ENCODE measurements at regions not wholly inside any gene's neighbourhood (a gene's known extent, or its start where the extent isn't known, plus 50 kb on each side); places are given as distances from the start of the nearest gene placed in this dataset.
"Not testable (repeated sequence)": the region's sequence is repeated elsewhere in the genome, so short reads cannot be mapped to it uniquely, and the experiment has no call there.

DNA sequence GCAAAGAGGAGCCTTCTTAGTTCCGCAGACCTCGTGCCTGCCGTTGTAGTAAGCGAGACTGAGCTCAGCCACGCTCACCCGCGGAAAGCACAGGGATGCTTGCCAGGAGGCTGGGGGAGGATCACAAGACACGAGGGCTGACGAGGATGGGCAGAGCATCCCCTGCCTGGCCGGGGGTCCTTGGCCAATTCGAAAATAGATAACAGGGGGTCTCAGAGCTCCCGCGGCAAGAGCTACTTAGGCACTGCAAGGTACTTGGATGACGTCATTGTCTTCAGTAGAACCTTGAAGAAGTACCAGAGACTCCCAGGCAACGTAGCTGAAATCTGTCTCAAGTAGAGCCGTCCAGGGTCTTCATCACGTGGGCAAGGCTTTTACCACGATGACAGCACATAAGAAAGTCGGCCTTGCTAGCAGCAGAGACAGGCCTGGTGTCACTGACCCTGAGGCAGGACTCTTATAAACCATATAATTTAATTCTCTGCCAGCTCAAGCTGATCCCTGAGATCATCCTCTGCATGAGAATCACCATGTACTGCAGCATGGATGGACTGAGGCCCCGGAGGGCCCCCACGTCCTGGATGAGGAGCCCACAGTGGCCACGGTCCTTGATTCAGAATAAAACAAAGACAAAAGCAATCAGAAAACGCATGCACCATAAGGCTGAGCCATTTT, 81.9 kb downstream of the TMEM18 start:
- no peak for DNase-seq (ENCODE audit: low spot score)

DNA sequence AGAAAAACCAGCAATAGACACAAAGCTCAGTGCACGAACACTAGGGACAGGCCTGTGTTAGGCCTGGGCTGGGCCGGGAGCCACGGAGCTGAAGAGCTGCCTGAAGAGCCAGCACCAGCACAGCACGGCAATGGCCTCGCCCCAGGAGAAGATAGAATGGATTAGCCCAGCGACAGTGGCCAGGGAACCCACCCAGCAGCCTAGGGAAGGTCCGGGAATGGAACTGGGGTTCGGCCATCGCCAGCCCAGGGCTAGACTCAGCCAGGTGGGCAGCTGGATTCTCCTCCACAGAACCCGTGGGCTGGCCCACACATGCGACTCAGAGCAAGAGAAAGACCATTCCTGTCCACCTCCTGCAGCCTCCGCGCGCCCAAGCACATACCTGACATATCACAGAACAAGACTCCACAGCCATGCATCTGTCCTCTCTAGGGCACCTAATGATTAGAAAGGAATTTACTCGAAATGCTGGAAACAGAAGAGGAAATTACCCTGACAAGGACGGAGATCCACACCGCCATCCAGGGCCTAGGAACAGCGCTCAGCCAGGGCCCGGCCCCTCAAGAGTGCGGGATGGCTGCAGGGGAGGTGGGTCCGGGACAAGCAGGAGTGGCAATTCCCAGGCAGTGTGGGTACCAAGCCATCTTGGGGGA, 82.8 kb downstream of the TMEM18 start:
- DNase-seq (ENCODE audit: low spot score) = no peak

DNA sequence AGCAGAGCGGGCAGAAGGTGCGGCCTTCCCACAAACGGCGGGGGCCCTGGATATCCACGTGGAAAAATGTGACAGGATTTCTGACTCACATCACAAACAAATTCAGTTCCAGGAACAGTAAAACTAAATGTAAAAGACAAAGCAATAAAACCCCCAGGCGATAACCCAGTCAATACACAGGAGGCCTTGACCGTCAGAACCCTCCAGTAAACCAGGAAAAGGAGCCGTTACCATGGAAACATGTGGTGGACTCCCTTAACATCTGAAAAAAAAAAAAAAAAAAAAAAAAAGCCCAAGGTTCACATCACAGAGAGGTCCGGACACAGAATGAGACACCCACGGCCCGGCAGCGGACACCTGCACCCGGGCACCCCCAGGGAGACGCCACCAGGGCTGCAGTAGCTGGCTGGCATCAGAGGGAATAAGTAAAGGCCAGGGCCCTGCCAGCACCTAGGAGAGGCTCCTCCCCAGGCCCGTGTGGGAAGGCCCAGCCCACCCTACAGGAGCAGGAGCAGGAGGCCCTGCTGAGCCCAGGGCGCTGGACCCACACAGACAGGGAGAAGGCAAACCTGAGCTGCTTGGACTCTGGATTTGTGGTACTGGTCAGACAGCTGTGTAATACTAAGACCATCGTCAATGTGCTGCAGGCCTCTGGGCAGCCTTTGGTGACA, 83.7 kb downstream of the TMEM18 start:
- no peak for DNase-seq (ENCODE audit: low spot score)

DNA sequence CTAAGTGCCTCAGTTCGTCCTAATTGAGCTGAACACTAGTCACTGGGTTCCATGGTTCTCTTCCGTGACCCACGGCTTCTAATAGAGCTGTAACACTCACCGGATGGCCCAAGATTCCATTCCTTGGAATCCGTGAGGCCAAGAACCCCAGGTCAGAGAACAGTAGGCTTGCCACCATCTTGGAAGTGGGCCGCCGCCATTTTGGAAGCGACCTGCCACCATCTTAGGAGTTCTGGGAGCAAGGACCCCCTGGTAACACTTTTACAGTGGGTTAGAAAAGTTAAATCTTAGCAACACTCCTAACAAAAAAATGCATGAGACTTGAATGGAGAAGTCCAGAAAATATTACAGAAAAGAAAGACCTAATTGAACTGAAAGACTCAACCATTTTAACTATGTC, 84.5 kb downstream of the TMEM18 start:
- DNase-seq (ENCODE audit: low spot score) = no peak

DNA sequence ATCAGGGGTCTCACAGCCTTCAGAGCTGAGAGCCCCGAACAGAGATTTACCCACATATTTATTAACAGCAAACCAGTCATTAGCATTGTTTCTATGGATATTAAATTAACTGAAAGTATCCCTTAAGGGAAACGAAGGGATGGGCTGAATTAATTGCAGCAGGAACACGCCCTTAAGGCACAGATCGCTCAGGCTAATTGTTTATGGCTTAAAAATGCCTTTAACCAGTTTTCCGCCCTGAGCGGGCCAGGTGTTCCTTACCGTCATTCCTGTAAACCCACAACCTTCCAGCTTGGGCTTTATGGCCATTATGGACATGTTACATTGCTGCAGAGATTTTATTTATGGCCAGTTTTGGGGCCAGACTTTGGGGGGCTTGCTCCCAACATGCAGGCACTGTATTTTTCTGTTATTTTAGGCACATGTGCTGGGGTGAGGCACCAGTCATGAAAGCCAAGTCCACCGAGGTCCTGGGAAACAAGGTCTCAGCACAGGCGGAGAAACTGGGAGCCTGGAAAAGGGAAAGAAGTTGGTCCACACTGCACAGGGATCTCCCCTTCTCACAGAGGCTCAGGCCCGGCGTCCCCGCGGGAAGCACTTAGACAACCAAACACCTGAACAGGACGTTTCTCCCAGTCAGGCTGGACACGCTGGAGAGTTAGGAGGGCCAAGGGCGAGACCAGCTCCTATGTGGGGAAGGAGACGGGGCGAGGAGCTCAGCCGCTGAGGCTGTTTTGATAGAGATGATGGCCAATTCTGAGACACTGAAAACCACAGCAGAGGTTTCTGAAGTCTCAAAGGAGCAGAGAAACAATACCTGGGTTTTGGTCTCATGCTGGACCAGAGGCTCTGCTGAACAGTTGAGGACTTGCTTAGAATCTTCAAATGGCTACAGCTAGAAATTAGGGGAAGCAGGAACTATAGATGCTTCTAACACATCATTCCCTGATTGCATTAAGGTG, 86.7 kb downstream of the TMEM18 start:
- no peak for DNase-seq (ENCODE audit: low spot score)

DNA sequence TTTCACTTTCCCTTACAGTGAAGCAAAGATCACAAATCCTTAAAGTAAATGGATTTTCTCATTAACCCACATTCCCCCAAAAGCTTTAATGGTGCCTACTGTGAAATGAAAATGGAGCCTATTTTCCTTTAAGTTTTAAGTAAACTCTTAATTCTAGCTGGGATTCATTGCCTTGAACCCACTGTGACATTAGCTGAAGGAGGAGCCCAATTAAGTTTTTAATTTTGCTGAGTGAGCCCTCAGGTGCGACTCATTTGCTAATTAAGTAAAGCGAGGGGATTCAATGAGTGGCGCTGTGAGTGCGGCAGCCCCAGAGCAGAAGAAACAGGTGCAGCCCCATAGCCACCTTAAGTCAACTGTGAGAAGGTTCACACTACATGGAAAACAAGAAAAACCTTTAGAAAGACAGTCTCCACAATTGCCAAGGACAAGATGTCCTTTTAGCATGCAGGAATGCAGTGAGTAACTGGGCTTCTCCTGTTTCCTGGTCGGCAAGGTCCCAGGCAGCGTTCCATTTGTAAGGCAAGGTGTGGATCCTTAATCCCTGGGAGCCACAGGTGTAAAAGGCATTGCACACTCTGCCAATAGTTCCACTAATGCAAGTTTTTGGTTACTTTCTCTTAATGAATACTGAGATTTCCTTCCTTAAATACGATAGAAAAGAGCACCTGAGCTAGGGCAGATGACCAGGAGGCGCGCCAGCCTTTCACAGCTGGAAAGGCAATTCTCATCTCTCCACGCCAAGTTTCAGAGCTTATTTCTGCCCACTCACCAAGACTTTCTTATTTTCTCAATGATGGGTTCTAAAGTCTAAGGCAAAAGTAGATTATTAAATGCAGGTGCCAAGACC, 87.7 kb downstream of the TMEM18 start:
- DNase-seq (ENCODE audit: low spot score) = no peak

DNA sequence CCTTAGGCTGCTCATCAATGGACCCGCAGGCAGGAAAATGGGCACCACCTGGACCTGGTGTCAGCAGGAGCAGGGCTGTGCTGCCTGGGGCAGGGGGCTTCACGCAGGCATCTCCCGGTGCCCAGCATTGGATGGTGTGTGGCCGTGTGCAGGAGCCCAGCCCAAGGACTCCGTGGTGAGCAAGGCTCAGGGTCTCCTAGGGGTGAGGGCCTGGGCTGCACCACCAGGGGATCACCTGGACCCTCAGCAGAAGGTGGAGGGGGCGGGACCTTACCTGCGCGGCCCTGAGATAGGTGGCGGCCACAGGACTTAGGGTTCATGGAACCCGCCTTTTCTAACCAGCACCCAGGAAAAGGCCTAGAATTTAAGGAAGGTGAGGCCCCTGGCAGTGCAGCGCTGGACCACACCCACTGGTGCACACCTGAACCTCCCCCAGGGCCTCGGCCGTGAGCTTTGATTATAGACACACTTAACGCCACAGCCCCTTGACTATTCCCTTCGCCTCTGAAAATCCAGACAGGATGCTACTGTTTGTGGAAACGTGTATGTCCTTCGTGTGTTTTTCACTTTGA, 89.0 kb downstream of the TMEM18 start:
- DNase-seq (ENCODE audit: low spot score) = no peak

DNA sequence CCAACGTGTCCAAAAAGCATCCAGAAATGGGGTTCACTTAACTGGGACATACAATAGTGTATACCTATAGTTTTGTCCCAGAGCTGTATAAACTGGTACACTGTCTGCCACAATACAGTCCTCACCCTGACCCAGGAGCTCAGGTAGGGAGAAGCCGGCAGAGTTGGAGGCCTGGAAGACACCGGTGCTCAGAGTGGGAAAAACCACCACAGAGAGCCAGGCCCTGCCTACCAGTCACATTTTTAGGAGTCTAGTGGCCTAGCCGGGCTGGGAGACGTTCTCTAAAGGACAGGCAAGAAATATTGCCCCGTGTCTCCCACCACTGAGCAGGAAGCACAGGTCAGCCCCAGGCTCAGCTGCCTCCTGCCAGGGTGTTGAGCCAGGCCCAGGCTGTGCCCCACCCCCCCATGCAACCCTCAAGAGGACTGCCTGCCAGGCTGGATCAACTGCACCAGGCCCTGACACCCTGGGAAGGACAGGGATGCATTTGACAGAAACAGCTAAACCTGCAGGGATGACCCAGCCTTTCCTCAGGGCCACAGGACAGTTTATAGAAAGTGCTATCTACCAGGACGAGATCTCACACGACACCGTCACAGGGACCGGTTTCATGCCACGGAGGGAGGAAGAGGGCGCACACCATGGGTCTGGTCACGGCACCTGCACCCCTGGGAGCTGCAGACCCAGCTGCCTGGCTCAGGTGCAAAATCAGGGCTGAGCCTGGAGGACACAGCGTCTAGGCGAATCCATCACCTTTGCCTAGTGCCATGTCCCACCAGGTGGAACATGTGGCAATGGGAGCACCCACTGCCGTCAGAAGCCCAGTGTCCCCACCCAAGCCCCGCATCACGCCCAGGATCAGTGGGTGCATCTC, 89.9 kb downstream of the TMEM18 start:
- DNase-seq (ENCODE audit: low spot score) = no peak

DNA sequence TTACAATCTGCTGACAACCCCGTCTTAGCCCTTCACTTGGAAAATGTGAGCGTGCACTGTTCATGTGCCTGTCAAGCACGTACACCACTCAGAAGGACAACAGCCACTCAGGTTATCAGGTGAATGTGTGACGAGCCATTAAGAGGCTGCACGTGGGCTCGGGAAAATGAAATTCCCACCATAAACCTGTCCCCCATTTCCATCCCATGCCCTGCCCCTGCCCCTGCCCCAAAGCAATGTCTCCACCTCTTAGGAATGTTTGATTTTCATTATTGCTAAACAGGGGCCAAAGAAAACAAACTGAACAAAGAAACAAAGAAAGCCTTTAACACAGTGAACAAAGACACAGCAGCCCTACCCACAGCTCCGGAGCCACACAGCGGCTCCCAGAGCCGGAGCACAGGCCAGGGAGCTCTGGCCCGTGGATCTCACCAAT, 90.5 kb downstream of the TMEM18 start:
- no peak for DNase-seq (ENCODE audit: low spot score)

DNA sequence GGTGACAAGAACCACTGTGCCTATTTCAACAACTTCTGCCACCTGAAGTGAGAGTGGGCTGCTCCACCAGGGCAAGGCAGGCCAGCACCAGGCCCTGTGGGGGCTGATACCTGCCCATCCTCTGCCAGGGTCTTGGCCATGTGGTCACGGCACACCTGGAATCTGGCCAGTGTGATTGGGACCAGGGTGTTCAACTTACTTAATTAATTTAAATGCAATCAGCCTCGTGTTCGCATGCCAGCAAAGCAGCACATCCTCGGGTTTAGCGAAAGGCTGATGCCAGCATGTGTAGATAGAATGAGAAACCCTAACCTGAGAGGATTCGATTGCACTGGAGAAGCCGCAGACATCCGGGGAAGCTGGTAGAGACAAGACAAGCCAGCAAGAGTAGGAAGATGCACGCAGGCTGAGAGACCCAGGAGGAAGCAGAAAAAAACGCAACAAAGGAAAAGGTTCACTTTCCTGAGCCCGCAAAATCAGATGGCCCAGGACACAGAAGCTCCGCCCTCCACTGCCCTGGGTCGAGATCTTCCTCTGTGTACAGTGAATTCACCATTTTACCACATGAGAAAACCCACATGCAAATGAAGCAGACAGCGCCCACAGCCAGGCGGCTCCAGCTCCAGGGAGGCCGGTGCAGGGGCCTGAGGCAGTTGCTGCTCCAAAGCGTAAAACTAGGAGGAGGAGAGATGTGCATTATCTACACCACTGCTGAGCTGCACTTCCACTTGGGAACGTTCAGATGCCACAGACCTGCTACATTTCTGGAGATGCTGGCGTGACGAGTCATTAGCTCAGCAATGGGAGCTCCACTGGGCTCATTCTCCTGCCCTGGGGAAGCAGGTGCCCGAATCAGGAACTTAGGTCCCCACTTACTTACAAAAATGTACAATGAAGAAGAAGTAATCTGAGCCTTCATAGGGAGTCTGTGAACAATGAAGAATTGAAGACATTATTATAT, 92.1 kb downstream of the TMEM18 start:
- DNase-seq (ENCODE audit: low spot score) = peak; percentile 72

DNA sequence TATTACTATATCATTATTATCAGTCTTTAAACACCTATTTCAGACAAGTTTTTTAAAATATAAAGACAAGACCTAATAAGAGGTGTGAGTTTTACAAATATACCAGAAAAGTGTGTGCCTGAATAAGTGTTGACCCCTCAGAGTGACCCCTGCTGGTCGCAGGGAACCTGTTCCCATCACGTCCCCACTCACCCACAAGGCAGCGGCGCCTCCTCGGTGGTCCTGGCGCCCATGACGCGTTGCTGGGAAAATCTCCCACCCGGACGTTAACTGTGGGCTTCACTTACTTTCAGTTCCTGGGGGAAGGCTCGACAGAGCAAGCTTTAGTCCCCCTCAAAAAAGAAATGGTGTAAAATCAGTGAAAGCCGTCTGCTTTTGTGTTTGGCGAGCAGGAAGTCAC, 93.5 kb downstream of the TMEM18 start:
- DNase-seq (ENCODE audit: low spot score) = no peak

DNA sequence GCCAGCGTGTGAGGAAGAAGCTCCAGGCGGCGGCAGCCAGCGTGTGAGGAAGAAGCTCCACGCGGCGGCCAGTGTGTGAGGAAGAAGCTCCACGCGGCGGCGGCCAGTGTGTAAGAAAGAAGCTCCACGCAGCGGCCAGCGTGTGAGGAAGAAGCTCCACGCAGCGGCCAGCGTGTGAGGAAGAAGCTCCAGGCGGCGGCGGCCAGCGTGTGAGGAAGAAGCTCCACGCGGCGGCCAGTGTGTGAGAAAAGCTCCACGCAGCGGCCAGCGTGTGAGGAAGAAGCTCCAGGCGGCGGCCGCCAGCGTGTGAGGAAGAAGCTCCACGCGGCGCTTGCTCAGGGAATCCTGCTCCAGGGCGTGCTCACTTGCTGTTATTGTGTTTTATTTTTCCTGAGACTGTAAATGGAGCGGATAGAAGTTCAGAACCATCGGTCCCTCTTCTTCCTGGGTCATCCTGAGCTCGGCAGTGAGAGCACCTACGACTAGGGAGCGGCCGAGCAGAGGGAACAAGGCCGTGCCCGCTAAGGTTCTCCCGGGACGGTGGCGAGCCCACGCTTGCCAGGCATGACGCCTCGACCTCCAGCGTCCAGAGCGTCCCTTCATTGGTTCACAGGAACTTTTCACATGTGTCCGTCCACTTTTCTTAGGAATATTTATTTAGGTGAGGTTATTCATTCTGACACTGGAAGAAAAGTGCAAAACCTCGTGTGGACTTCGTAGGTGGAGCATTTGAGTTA, 94.2 kb downstream of the TMEM18 start:
- DNase-seq (ENCODE audit: low spot score) = no peak

DNA sequence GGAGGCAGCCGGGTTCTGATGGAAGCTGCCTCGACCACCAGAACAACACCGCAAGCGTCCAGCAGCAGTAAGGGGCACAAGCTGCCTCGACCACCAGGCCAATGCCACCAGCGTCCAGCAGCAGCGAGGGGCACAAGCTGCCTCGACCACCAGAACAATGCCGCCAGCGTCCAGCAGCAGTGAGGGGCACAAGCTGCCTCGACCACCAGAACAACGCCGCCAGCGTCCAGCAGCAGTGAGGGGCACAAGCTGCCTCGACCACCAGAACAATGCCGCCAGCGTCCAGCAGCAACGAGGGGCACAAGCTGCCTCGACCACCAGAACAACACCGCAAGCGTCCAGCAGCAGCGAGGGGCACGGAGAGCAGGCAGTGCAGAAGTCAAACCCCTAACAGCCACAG, 94.9 kb downstream of the TMEM18 start:
- DNase-seq (ENCODE audit: low spot score) = not testable (repeated sequence)

DNA sequence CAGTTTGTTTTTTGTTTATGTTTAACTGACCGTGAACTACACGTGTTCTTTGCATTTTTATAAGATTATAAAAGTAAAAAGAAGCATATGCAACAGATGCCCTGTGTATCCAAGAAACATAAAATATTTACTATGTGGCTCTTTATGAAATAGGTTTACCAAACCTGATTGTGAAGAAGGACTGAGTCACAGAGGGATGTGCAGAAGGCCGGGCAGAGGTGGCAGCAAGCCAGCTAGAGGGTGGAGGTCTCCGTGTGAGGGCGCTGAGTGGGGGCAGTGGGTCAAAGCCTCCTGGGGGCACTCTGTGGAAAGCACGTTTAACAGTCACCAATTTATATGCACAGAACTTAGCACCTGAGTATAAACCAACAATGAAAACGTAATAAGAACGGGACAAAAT, 97.2 kb downstream of the TMEM18 start:
- no peak for DNase-seq (ENCODE audit: low spot score)

DNA sequence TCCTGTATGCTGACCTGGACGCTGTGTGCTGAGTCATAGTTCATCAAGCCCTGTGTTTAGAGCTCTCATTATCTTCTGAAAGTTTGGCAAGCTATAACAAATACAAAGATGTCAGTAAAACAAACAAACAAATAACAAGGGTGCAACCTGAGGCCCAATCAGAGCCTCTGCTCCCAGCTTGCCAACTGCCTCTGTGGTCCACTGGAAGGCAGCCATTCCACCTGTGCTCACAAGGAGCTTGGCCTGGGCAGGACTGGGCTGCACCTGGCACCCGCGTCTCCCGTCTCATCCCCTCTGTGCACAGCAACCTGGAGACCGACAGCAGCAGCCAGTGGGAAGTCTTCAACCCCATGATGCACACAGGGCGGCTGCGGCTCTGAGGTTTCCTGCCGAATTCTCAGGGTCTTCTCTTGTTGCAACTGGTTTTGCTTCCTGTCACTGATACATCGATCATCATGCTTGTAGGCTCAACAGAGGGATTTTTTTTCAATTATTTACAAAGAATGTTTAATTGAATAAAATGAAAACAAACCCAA, 97.8 kb downstream of the TMEM18 start:
- DNase-seq (ENCODE audit: low spot score) = no peak

DNA sequence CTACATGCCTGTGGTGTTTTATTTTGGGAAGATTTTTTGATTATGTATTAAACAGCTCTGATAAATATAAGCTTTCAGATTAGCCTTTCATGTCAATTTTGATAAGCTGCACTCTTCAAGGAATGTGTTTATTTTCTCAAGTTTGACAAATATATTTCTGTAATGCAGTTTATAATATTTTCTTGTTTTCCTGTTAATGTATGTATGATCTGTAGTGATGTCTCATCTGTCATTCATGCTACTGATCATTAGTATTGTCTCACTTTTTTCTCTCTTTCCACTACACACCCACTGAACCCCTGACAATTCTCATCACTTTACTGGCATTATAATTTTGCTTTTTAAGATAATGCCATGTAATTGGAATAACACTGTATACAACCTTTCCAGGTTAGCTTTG, 100.9 kb downstream of the TMEM18 start:
- DNase-seq (ENCODE audit: low spot score) = no peak

DNA sequence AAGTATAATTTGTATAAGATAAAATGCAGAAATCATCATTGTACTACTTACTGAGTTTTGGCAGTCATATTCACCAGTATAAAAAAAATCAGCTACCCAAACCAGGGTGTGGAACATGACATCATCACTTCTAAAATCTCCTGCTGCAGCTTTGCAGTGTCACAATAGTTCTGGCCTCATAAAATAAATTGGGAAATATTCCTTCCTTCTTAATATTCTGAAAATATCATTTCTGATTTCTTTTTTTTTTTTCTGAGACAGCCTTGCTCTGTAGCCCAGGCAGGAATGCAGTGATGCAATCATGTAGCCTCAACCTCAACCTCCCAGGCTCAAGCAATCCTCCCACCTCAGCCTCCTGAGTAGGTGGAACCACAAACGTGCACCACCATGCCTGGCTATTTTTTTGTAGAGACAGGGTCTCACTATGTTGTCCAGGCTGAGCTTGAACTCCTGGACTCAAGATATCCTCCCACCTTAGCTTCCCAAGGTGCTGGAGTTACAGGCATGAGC, 101.4 kb downstream of the TMEM18 start:
- no peak for DNase-seq (ENCODE audit: low spot score)
